Naive thymus-derived CD4-positive, alpha-beta T cell (primary cell): ENCODE measurements at regions not wholly inside any gene's neighbourhood (a gene's known extent, or its start where the extent isn't known, plus 50 kb on each side); places are given as distances from the start of the nearest gene placed in this dataset.

Experiments
- ATAC-seq: fragments of 150-1000 bp; cut with Tn5 transposase; 2 replicates; pipeline ENCODE4 v1.10.0; 2021; ENCODE audit warnings: mild to moderate bottlenecking, moderate library complexity
- CTCF ChIA-PET: fragments of 350-600 bp; sonication (Branson Sonifier 250); formaldehyde crosslinking; loops from one replicate; lab custom pipeline; 2021; ENCODE audit warnings: antibody characterized with exemption; lab: Charles Lee
- POLR2A ChIA-PET: fragments of 350-600 bp; sonication (Branson Sonifier 250); formaldehyde crosslinking; loops from one replicate; lab custom pipeline; 2021; ENCODE audit warnings: antibody characterized with exemption, inconsistent platforms; lab: Charles Lee
- DNase-seq, 9 donors: peaks; one replicate each; pipeline versions ENCODE4 v3.0.0 to v3.0.0-alpha.2; 2020 to 2022; ENCODE audit warnings: mixed read lengths in 1 of 9
- H3K27ac ChIP-seq: one replicate; pipeline ENCODE4 v1.7.0; 2013; ENCODE audit warnings: mild to moderate bottlenecking, low read depth, low read length, moderate library complexity
- H3K27me3 ChIP-seq, 2 donors: one replicate each; pipeline ENCODE4 v1.7.0; 2013; ENCODE audit warnings: low read length in 2 of 2, mild to moderate bottlenecking in 2 of 2, moderate library complexity in 2 of 2; ENCODE audit not compliant: control insufficient read depth in 2 of 2, insufficient read depth in 2 of 2
- H3K36me3 ChIP-seq, 3 experiments: 1 replicate in 2 of 3; 2 replicates in 1 of 3; pipeline ENCODE4 v1.7.0; 2013; ENCODE audit warnings: low read length in 3 of 3, mild to moderate bottlenecking in 3 of 3, moderate library complexity in 1 of 3; ENCODE audit not compliant: insufficient read depth in 3 of 3, control insufficient read depth in 2 of 3
- H3K4me1 ChIP-seq, 2 donors: one replicate each; pipeline ENCODE4 v1.7.0; 2013; ENCODE audit warnings: low read length in 2 of 2, mild to moderate bottlenecking in 2 of 2, moderate library complexity in 1 of 2; ENCODE audit not compliant: control insufficient read depth in 2 of 2, insufficient read depth in 2 of 2
- H3K4me3 ChIP-seq: 2 replicates; pipeline ENCODE4 v1.7.0; 2013; ENCODE audit warnings: mild to moderate bottlenecking, low read length
- H3K9me3 ChIP-seq, 3 experiments: 1 replicate in 2 of 3; 2 replicates in 1 of 3; pipeline ENCODE4 v1.7.0; 2013; ENCODE audit warnings: low read length in 3 of 3; ENCODE audit not compliant: control insufficient read depth in 2 of 3
- H3K27ac Mint-ChIP-seq, 9 donors: one replicate each; pipeline ENCODE4 v1.8.0; 2020 to 2022; ENCODE audit warnings: mixed read lengths in 9 of 9, mild to moderate bottlenecking in 8 of 9, moderate library complexity in 5 of 9, inconsistent platforms in 2 of 9
- H3K27me3 Mint-ChIP-seq, 5 donors: one replicate each; pipeline ENCODE4 v1.8.0; 2021 to 2022; ENCODE audit warnings: mixed read lengths in 5 of 5, mild to moderate bottlenecking in 1 of 5
- H3K36me3 Mint-ChIP-seq, 5 donors: one replicate each; pipeline ENCODE4 v1.8.0; 2020 to 2022; ENCODE audit warnings: mixed read lengths in 5 of 5, mild to moderate bottlenecking in 3 of 5, inconsistent platforms in 1 of 5
- H3K4me1 Mint-ChIP-seq, 7 donors: one replicate each; pipeline ENCODE4 v1.8.0; 2020 to 2022; ENCODE audit warnings: mixed read lengths in 7 of 7, mild to moderate bottlenecking in 3 of 7, inconsistent platforms in 1 of 7
- H3K4me3 Mint-ChIP-seq, 10 donors: one replicate each; pipeline ENCODE4 v1.8.0; 2020 to 2022; ENCODE audit warnings: mild to moderate bottlenecking in 10 of 10, mixed read lengths in 10 of 10, moderate library complexity in 6 of 10, inconsistent platforms in 2 of 10
- H3K9me3 Mint-ChIP-seq, 11 donors: one replicate each; pipeline ENCODE4 v1.8.0; 2020 to 2022; ENCODE audit warnings: mixed read lengths in 11 of 11, mild to moderate bottlenecking in 4 of 11, inconsistent platforms in 1 of 11, moderate library complexity in 1 of 11
- intact Hi-C, 2 donors: fragments of 100-400 bp; cut with micrococcal nuclease; formaldehyde crosslinking; loops; one replicate each; pipeline ENCODE4 v1.15.1; 2023

GRCh38 chr11:71082454-71082853 is 169.9 kb downstream of the SHANK2 start:
- no peak overlapping the region for H3K4me3 Mint-ChIP-seq
- ChIA-PET POLR2A (no interaction called here), CTCF (no interaction called here)
- Histone ChIP-seq H3K9me3 (no peaks in the 10 kb centered on the region), H3K27ac (no peak overlapping the region), H3K27me3 (no peaks in the 10 kb centered on the region), H3K4me1 (no peaks in the 10 kb centered on the region), H3K4me3 (no peak overlapping the region), H3K36me3 (no peaks in the 10 kb centered on the region)
- no peaks in the 10 kb centered on the region for H3K36me3 Mint-ChIP-seq
- H3K27me3 Mint-ChIP-seq: peaks cover 0 to 5% (median 0%) of the 10 kb centered on the region in 5 donors
- no peaks in the 10 kb centered on the region for H3K4me1 Mint-ChIP-seq
- no peak overlapping the region for H3K27ac Mint-ChIP-seq
- DNase-seq: no peak
- peaks cover 0 to 4% (median 0%) of the 10 kb centered on the region in 11 donors for H3K9me3 Mint-ChIP-seq
- ATAC-seq: no peak
- intact Hi-C loops: no loop called here

DNA sequence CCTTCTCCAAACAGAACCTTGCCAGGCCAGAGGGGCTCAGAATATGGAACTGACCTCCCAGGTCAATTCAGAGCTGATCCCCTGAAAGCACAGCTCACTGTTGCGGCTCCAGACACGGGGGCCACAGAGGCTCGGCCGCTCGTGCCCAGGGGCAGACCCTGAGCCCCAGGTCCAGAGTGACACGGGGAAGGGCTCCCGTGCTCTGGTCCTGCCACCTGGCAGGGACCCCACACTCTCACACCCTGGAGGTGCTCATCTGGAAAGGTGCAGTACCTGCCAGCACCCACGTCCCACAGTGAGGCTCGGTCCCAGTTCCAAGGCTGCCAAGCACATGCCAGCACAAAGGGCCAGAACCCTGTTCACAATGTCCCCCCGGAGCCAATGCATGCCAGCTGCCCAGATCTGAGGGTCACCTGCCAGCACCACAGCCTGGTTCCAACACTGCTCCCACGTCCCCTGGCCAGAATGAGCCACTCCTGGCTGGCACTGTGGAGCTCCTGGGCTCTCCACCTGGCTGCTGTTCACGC is 170.6 kb downstream of the SHANK2 start:
- intact Hi-C loops: no loop called here
- Histone ChIP-seq H3K27ac (no peak overlapping the region), H3K27me3 (no peaks in the 10 kb centered on the region), H3K36me3 (no peaks in the 10 kb centered on the region), H3K4me1 (no peaks in the 10 kb centered on the region), H3K4me3 (no peak overlapping the region), H3K9me3 (no peaks in the 10 kb centered on the region)
- no peak overlapping the region for H3K4me3 Mint-ChIP-seq
- no peaks in the 10 kb centered on the region for H3K4me1 Mint-ChIP-seq
- no peak for DNase-seq
- peaks cover 0 to 8% (median 0%) of the 10 kb centered on the region in 11 donors for H3K9me3 Mint-ChIP-seq
- no peak overlapping the region for H3K27ac Mint-ChIP-seq
- ChIA-PET CTCF (no interaction called here), POLR2A (no interaction called here)
- no peaks in the 10 kb centered on the region for H3K36me3 Mint-ChIP-seq
- H3K27me3 Mint-ChIP-seq: peaks cover 0 to 6% (median 0%) of the 10 kb centered on the region in 5 donors
- no peak for ATAC-seq

GRCh38 chr11:71080239-71081097 is 171.9 kb downstream of the SHANK2 start:
- Mint-ChIP-seq H3K27me3 (peaks cover 0 to 14% (median 0%) of the 10 kb centered on the region in 5 donors), H3K4me1 (no peaks in the 10 kb centered on the region), H3K9me3 (peaks cover 0 to 8% (median 0%) of the 10 kb centered on the region in 11 donors), H3K36me3 (no peaks in the 10 kb centered on the region), H3K4me3 (no peak overlapping the region), H3K27ac (no peak overlapping the region)
- Histone ChIP-seq H3K9me3 (no peaks in the 10 kb centered on the region), H3K4me1 (no peaks in the 10 kb centered on the region), H3K27me3 (no peaks in the 10 kb centered on the region), H3K36me3 (no peaks in the 10 kb centered on the region), H3K4me3 (no peak overlapping the region), H3K27ac (no peak overlapping the region)
- intact Hi-C loops: no loop called here
- ChIA-PET CTCF (no interaction called here), POLR2A (no interaction called here)
- DNase-seq (peak in 2 of 9 donors; percentile 12 to 29), ATAC-seq (peak; percentile 27)

DNA sequence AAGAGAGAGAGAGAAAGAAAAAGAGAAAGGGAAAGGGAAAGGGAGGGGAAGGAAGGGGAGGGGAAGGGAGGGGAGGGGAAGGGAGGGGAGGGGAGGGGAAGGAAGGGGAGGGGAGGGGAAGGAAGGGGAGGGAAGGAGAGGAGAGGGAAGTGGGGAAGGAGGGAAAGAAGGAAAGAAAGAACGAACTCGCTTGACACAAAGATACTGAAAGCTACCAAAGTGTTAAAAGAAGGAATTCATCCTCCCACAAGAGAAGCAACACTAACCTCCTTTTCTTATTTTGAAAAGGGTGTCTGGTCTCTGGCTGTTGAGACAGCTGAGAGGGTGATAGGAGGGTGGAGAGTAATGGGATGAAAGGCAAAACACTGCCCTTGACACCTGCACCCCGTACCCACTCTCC is 172.6 kb downstream of the SHANK2 start:
- Histone ChIP-seq H3K27me3 (no peaks in the 10 kb centered on the region), H3K9me3 (no peaks in the 10 kb centered on the region), H3K36me3 (no peaks in the 10 kb centered on the region), H3K4me1 (no peaks in the 10 kb centered on the region), H3K4me3 (no peak overlapping the region), H3K27ac (no peak overlapping the region)
- no peak overlapping the region for H3K27ac Mint-ChIP-seq
- no peak for ATAC-seq
- no peaks in the 10 kb centered on the region for H3K36me3 Mint-ChIP-seq
- H3K4me1 Mint-ChIP-seq: no peaks in the 10 kb centered on the region
- intact Hi-C loops: no loop called here
- ChIA-PET POLR2A (no interaction called here), CTCF (no interaction called here)
- peaks cover 0 to 14% (median 0%) of the 10 kb centered on the region in 5 donors for H3K27me3 Mint-ChIP-seq
- no peak for DNase-seq
- H3K4me3 Mint-ChIP-seq: no peak overlapping the region
- H3K9me3 Mint-ChIP-seq: peaks cover 0 to 8% (median 0%) of the 10 kb centered on the region in 11 donors

- peaks cover 0 to 8% (median 0%) of the 10 kb centered on the region in 11 donors for H3K9me3 Mint-ChIP-seq
- no peaks in the 10 kb centered on the region for H3K36me3 Mint-ChIP-seq
- no peak for DNase-seq
- peaks cover 0 to 19% (median 0%) of the 10 kb centered on the region in 5 donors for H3K27me3 Mint-ChIP-seq
- no peak overlapping the region for H3K27ac ChIP-seq
- H3K9me3 ChIP-seq: no peaks in the 10 kb centered on the region
- ChIA-PET POLR2A (interaction anchor here (0.5 kb wide), 1 partner anchor 1867 kb away, joined by 3 read pairs; no protein-coding TSS in a partner anchor), CTCF (no interaction called here)
- ATAC-seq: no peak
- H3K27ac Mint-ChIP-seq: no peak overlapping the region
- H3K4me1 Mint-ChIP-seq: no peaks in the 10 kb centered on the region
- no peaks in the 10 kb centered on the region for H3K4me1 ChIP-seq
- no peaks in the 10 kb centered on the region for H3K36me3 ChIP-seq
- intact Hi-C loops: no loop called here
- no peak overlapping the region for H3K4me3 ChIP-seq
- H3K27me3 ChIP-seq: no peaks in the 10 kb centered on the region
- no peak overlapping the region for H3K4me3 Mint-ChIP-seq
These were observed 173.9 kb downstream of the SHANK2 start for GRCh38 chr11:71078482-71078881.

DNA sequence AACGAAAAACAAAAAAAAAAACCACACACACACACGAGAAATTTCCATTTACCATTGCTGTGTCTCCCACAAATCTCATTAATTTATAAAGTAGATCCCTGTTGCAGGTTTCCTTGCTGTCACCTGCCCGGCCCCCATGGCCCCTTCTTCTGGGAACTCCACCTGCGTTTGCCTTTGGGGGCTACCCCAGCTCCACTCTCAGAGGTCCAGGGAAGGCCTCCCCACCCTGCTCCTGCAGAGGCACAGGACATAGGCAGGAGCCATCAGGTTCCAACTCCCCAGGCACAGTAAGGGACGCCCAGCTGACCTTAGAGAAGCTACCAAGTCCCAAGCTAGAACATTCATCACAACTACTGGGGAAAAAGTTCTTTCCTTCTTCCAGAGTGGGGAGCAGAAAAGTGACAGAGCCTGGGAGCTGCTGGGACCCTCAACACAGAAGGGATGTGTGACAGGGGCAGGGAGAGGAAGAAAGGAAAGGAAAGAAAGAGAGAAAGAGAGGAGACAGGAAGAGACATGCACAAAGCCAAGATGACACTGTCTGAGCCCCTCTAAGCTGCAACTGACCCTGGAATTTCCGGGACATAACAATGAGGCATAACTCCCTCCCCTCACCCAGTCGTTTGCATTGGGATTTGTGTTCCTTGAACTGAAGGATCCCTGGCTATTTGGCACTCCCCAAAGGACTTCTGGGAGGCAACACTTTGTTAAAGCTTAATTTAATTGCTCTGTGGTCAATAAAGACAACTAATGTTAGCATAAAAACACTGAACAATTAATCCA is 175.7 kb downstream of the SHANK2 start:
- DNase-seq (no peak), ATAC-seq (no peak)
- peaks cover 0 to 8% (median 0%) of the 10 kb centered on the region in 11 donors for H3K9me3 Mint-ChIP-seq
- peaks cover 0 to 19% (median 6%) of the 10 kb centered on the region in 5 donors for H3K27me3 Mint-ChIP-seq
- POLR2A ChIA-PET: no interaction called here
- Histone ChIP-seq H3K36me3 (no peaks in the 10 kb centered on the region), H3K4me3 (no peak overlapping the region), H3K4me1 (no peaks in the 10 kb centered on the region), H3K27me3 (no peaks in the 10 kb centered on the region), H3K9me3 (no peaks in the 10 kb centered on the region), H3K27ac (no peak overlapping the region)
- no peak overlapping the region for H3K27ac Mint-ChIP-seq
- no peak overlapping the region for H3K4me3 Mint-ChIP-seq
- no peaks in the 10 kb centered on the region for H3K36me3 Mint-ChIP-seq
- H3K4me1 Mint-ChIP-seq: no peaks in the 10 kb centered on the region
- CTCF ChIA-PET: no interaction called here
- intact Hi-C loops: no loop called here
